OCI-LY7 (cell line): ENCODE measurements at regions not wholly inside any gene's neighbourhood (a gene's known extent, or its start where the extent isn't known, plus 50 kb on each side); places are given as distances from the start of the nearest gene placed in this dataset.

Source experiments
- EZH2phosphoT487 ChIP-seq: fragments of 200-600 bp; sonication (generic); IDR thresholded peaks from 2 replicates; pipeline ENCODE4 v1.6.1; 2018; ENCODE audit warnings: low read depth, borderline replicate concordance, mild to moderate bottlenecking, mixed run types, antibody characterized with exemption, low read length, moderate library complexity, mixed read lengths
- TF ChIP-seq, protein P1 (sequence below): fragments of 200-600 bp; sonication (generic); conservative IDR thresholded peaks from 2 replicates; pipeline ENCODE4 v1.5.1; 2014; ENCODE audit warnings: mild to moderate bottlenecking, antibody characterized with exemption, low read length, moderate library complexity, mixed read lengths

DNA sequence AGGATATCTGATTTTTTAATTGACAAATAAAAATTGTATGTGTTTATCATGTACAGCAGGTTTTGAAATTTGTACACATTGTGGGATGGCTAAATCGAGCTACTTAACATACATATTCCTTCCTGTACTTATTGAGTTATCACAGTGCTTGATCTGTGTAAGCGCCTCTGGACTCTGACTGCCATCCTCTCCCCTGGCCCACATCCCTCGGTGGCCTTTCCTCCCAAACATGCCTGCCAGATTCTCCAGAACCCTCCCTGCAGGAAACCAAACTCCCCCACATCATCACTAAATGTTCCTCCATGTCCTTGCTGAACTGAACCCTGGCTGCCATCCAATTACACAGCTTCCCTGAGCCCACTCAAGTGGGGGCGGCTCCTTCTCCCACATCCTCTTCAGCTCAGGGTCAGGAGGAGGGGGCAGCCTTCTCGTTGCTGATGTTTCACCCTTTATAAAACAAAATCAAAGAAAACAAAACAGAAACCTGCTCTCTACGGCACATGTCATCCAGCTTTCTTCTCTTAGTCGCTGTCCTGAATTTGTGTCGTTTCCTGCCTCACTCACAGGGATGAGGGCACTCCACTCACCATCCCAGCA, 97.1 kb upstream of the SPATA13 start:
- TF ChIP-seq, protein P1, sequence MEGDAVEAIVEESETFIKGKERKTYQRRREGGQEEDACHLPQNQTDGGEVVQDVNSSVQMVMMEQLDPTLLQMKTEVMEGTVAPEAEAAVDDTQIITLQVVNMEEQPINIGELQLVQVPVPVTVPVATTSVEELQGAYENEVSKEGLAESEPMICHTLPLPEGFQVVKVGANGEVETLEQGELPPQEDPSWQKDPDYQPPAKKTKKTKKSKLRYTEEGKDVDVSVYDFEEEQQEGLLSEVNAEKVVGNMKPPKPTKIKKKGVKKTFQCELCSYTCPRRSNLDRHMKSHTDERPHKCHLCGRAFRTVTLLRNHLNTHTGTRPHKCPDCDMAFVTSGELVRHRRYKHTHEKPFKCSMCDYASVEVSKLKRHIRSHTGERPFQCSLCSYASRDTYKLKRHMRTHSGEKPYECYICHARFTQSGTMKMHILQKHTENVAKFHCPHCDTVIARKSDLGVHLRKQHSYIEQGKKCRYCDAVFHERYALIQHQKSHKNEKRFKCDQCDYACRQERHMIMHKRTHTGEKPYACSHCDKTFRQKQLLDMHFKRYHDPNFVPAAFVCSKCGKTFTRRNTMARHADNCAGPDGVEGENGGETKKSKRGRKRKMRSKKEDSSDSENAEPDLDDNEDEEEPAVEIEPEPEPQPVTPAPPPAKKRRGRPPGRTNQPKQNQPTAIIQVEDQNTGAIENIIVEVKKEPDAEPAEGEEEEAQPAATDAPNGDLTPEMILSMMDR, result no peak
- no peak for TF ChIP-seq EZH2phosphoT487
